Activated CD8-positive, alpha-beta T cell treated with anti-CD3 and anti-CD28 coated beads for 36 hours (primary cell): ENCODE measurements at regions not wholly inside any gene's neighbourhood (a gene's known extent, or its start where the extent isn't known, plus 50 kb on each side); places are given as distances from the start of the nearest gene placed in this dataset.

Experiments used
- ATAC-seq: fragments of 200-7000 bp; cut with Tn5 transposase; one replicate; pipeline ENCODE4 v1.10.0; 2021; ENCODE audit warnings: mild to moderate bottlenecking, moderate library complexity
- CTCF ChIA-PET: fragments of 350-600 bp; sonication (Branson Sonifier 250); formaldehyde crosslinking; loops from one replicate; lab custom pipeline; 2021; ENCODE audit warnings: antibody characterized with exemption; lab: Charles Lee
- POLR2A ChIA-PET: fragments of 350-600 bp; sonication (Branson Sonifier 250); formaldehyde crosslinking; loops from one replicate; lab custom pipeline; 2021; ENCODE audit warnings: antibody characterized with exemption; lab: Charles Lee
- DNase-seq: peaks from one replicate; pipeline ENCODE4 v3.0.0-alpha.2; 2020
- H3K27ac Mint-ChIP-seq: one replicate; pipeline ENCODE4 v1.8.0; 2021; ENCODE audit warnings: mild to moderate bottlenecking, mixed read lengths
- H3K27me3 Mint-ChIP-seq: one replicate; pipeline ENCODE4 v1.8.0; 2021; ENCODE audit warnings: mixed read lengths
- H3K36me3 Mint-ChIP-seq: one replicate; pipeline ENCODE4 v1.8.0; 2021; ENCODE audit warnings: low read depth, mixed read lengths
- H3K4me1 Mint-ChIP-seq: one replicate; pipeline ENCODE4 v1.8.0; 2021; ENCODE audit warnings: low read depth, mixed read lengths
- H3K4me3 Mint-ChIP-seq: one replicate; pipeline ENCODE4 v1.8.0; 2021; ENCODE audit warnings: mild to moderate bottlenecking, moderate library complexity, mixed read lengths
- H3K9me3 Mint-ChIP-seq: one replicate; pipeline ENCODE4 v1.8.0; 2021; ENCODE audit warnings: mixed read lengths
- CTCF ChIP-seq: fragments of 200-600 bp; IDR thresholded peaks from one replicate; pipeline ENCODE4 v1.8.0; 2022; ENCODE audit warnings: antibody characterized with exemption, mild to moderate bottlenecking
- intact Hi-C: fragments of 100-400 bp; cut with micrococcal nuclease; formaldehyde crosslinking; loops from one replicate; pipeline ENCODE4 v1.10.0; 2022

- Mint-ChIP-seq H3K9me3 (no peaks in the 10 kb centered on the region), H3K4me1 (peaks cover 14% of the 10 kb centered on the region), H3K4me3 (no peak overlapping the region), H3K36me3 (no peaks in the 10 kb centered on the region), H3K27me3 (peaks cover 3% of the 10 kb centered on the region), H3K27ac (no peak overlapping the region)
- CTCF ChIA-PET: no interaction called here
- no peak for TF ChIP-seq CTCF
- no peak for ATAC-seq
- DNase-seq: no peak
- POLR2A ChIA-PET: no interaction called here
- intact Hi-C loops: no loop called here
Observed at GRCh38 chr2:215743066-215743465, 270.3 kb downstream of the MREG start.

GRCh38 chr2:215742021-215742420 lies 271.3 kb downstream of the MREG start:
- no peak overlapping the region for H3K4me3 Mint-ChIP-seq
- H3K27ac Mint-ChIP-seq: no peak overlapping the region
- no peak for TF ChIP-seq CTCF
- intact Hi-C loops: no loop called here
- DNase-seq: no peak
- ChIA-PET POLR2A (no interaction called here), CTCF (no interaction called here)
- no peaks in the 10 kb centered on the region for H3K36me3 Mint-ChIP-seq
- ATAC-seq: no peak
- no peaks in the 10 kb centered on the region for H3K9me3 Mint-ChIP-seq
- peaks cover 14% of the 10 kb centered on the region for H3K4me1 Mint-ChIP-seq
- peaks cover 4% of the 10 kb centered on the region for H3K27me3 Mint-ChIP-seq

GRCh38 chr2:215740071-215740470 lies 273.3 kb downstream of the MREG start:
- TF ChIP-seq CTCF: no peak
- H3K36me3 Mint-ChIP-seq: no peaks in the 10 kb centered on the region
- peaks cover 2% of the 10 kb centered on the region for H3K4me1 Mint-ChIP-seq
- no peak overlapping the region for H3K27ac Mint-ChIP-seq
- no peak for DNase-seq
- ATAC-seq: no peak
- H3K4me3 Mint-ChIP-seq: no peak overlapping the region
- no peaks in the 10 kb centered on the region for H3K9me3 Mint-ChIP-seq
- intact Hi-C loops: no loop called here
- peaks cover 4% of the 10 kb centered on the region for H3K27me3 Mint-ChIP-seq
- POLR2A ChIA-PET: no interaction called here
- CTCF ChIA-PET: no interaction called here

- no peak for TF ChIP-seq CTCF
- no peaks in the 10 kb centered on the region for H3K36me3 Mint-ChIP-seq
- ChIA-PET POLR2A (no interaction called here), CTCF (no interaction called here)
- peaks cover 2% of the 10 kb centered on the region for H3K4me1 Mint-ChIP-seq
- no peak overlapping the region for H3K4me3 Mint-ChIP-seq
- DNase-seq (no peak), ATAC-seq (no peak)
- no peaks in the 10 kb centered on the region for H3K9me3 Mint-ChIP-seq
- peaks cover 4% of the 10 kb centered on the region for H3K27me3 Mint-ChIP-seq
- no peak overlapping the region for H3K27ac Mint-ChIP-seq
- intact Hi-C loops: no loop called here
Observed at GRCh38 chr2:215738351-215738750, 275.0 kb downstream of the MREG start.

- no peak for TF ChIP-seq CTCF
- no peak overlapping the region for H3K4me3 Mint-ChIP-seq
- H3K36me3 Mint-ChIP-seq: no peaks in the 10 kb centered on the region
- ATAC-seq (no peak), DNase-seq (no peak)
- intact Hi-C loops: no loop called here
- H3K4me1 Mint-ChIP-seq: peaks cover 1% of the 10 kb centered on the region
- no peaks in the 10 kb centered on the region for H3K9me3 Mint-ChIP-seq
- peaks cover 4% of the 10 kb centered on the region for H3K27me3 Mint-ChIP-seq
- ChIA-PET POLR2A (no interaction called here), CTCF (no interaction called here)
- H3K27ac Mint-ChIP-seq: no peak overlapping the region
Observed at GRCh38 chr2:215737477-215737876, 275.9 kb downstream of the MREG start.
